ENCODE measurements at regions not wholly inside any gene's neighbourhood (a gene's known extent, or its start where the extent isn't known, plus 50 kb on each side); places are given as distances from the start of the nearest gene placed in this dataset.

- ChIA-PET POLR2A (ENCODE audit: unreplicated experiment) (no interaction called here), CTCF (no interaction called here)
- Histone ChIP-seq H3K79me2 (ENCODE audit: low read length) (no peaks in the 10 kb centered on the region), H4K20me1 (ENCODE audit: low read length) (no peaks in the 10 kb centered on the region), H3F3A (ENCODE audit: low read length, unreplicated experiment) (no peaks in the 10 kb centered on the region), H3K9me3 (ENCODE audit: low read length) (no peaks in the 10 kb centered on the region), H3K4me1 (ENCODE audit: insufficient read depth, low read length) (no peaks in the 10 kb centered on the region), H3K4me2 (ENCODE audit: low read length) (no peak overlapping the region), H2AFZ (ENCODE audit: low read length) (no peak overlapping the region), H3K27me3 (ENCODE audit: low read length) (no peaks in the 10 kb centered on the region), H3K4me3 (ENCODE audit: low read length) (no peak overlapping the region), H3K9ac (ENCODE audit: low read length) (no peak overlapping the region), H3K9me2 (replicated peaks; ENCODE audit: low read length) (no peaks in the 10 kb centered on the region), H3K27ac (ENCODE audit: low read length) (no peak overlapping the region), H3K36me3 (ENCODE audit: low read depth, low read length) (no peaks in the 10 kb centered on the region)
- ATAC-seq (no peak), DNase-seq (no peak)
- intact Hi-C loops (cut with micrococcal nuclease) = no loop called here
- no peak for TF ChIP-seq CTCF (conservative IDR thresholded peaks at IDR 0.05; ENCODE audit: low read depth, low read length)
- no TSS peak for BruUV-seq (replicated peaks)
These were observed 224.6 kb downstream of the FBXO8 start for GRCh38 chr4:174058846-174059245.

- no peak overlapping the region for H3K4me2 ChIP-seq (ENCODE audit: low read length)
- no peaks in the 10 kb centered on the region for H3F3A ChIP-seq (ENCODE audit: low read length, unreplicated experiment)
- intact Hi-C loops (cut with micrococcal nuclease) = no loop called here
- no peaks in the 10 kb centered on the region for H4K20me1 ChIP-seq (ENCODE audit: low read length)
- H3K9ac ChIP-seq (ENCODE audit: low read length) = no peak overlapping the region
- no peaks in the 10 kb centered on the region for H3K27me3 ChIP-seq (ENCODE audit: low read length)
- no peak overlapping the region for H3K27ac ChIP-seq (ENCODE audit: low read length)
- BruUV-seq (replicated peaks) = no TSS peak
- POLR2A ChIA-PET (ENCODE audit: unreplicated experiment) = no interaction called here
- H3K4me1 ChIP-seq (ENCODE audit: insufficient read depth, low read length) = no peaks in the 10 kb centered on the region
- H3K79me2 ChIP-seq (ENCODE audit: low read length) = no peaks in the 10 kb centered on the region
- ATAC-seq = no peak
- CTCF ChIA-PET = no interaction called here
- DNase-seq = no peak
- TF ChIP-seq CTCF (conservative IDR thresholded peaks at IDR 0.05; ENCODE audit: low read depth, low read length) (no peak), EZH2 (IDR thresholded peaks at IDR 0.05; ENCODE audit: low read length, unreplicated experiment) (no peak), EZH2phosphoT487 (IDR thresholded peaks at IDR 0.05; ENCODE audit: borderline replicate concordance, low read length) (no peak)
- no peak overlapping the region for H3K4me3 ChIP-seq (ENCODE audit: low read length)
- H3K9me2 ChIP-seq (replicated peaks; ENCODE audit: low read length) = no peaks in the 10 kb centered on the region
- no peak overlapping the region for H2AFZ ChIP-seq (ENCODE audit: low read length)
- H3K9me3 ChIP-seq (ENCODE audit: low read length) = no peaks in the 10 kb centered on the region
- no peaks in the 10 kb centered on the region for H3K36me3 ChIP-seq (ENCODE audit: low read depth, low read length)
These were observed 226.5 kb downstream of the FBXO8 start for GRCh38 chr4:174056959-174057358.

DNA sequence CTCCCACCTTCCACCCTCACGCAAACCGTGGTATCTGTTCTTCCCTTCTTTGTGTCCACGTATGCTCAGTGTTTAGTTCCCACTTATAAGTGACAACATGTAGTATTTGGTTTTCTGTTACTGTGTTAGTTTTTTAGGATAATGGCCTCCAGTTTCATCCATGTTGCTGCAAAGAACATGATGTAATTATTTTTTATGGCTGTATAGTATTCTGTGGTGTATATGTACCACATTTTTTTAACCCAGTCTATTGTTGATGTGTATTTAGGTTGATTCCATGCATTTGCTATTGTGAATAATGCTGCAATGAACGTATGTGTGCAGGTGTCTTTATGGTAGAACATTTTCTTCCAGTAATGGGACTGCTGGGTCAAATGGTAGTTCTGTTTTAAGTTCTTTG, 228.1 kb downstream of the FBXO8 start:
- intact Hi-C loops (cut with micrococcal nuclease) = no loop called here
- no TSS peak for BruUV-seq (replicated peaks)

More for the DNA sequence above, 228.1 kb downstream of the FBXO8 start:
- DNase-seq (no peak), ATAC-seq (no peak)
- no peak overlapping the region for H3K27ac ChIP-seq (ENCODE audit: low read length)
- H3K4me3 ChIP-seq (ENCODE audit: low read length) = no peak overlapping the region
- no peaks in the 10 kb centered on the region for H3K79me2 ChIP-seq (ENCODE audit: low read length)
- no peaks in the 10 kb centered on the region for H3K9me3 ChIP-seq (ENCODE audit: low read length)
- ChIA-PET POLR2A (ENCODE audit: unreplicated experiment) (no interaction called here), CTCF (no interaction called here)
- no peaks in the 10 kb centered on the region for H3K27me3 ChIP-seq (ENCODE audit: low read length)
- H3F3A ChIP-seq (ENCODE audit: low read length, unreplicated experiment) = no peaks in the 10 kb centered on the region
- H3K9ac ChIP-seq (ENCODE audit: low read length) = no peak overlapping the region
- TF ChIP-seq EZH2phosphoT487 (IDR thresholded peaks at IDR 0.05; ENCODE audit: borderline replicate concordance, low read length) (no peak), EZH2 (IDR thresholded peaks at IDR 0.05; ENCODE audit: low read length, unreplicated experiment) (no peak), CTCF (conservative IDR thresholded peaks at IDR 0.05; ENCODE audit: low read depth, low read length) (no peak)
- no peaks in the 10 kb centered on the region for H4K20me1 ChIP-seq (ENCODE audit: low read length)
- H3K36me3 ChIP-seq (ENCODE audit: low read depth, low read length) = no peaks in the 10 kb centered on the region
- H3K4me1 ChIP-seq (ENCODE audit: insufficient read depth, low read length) = no peaks in the 10 kb centered on the region
- H3K4me2 ChIP-seq (ENCODE audit: low read length) = no peak overlapping the region
- H3K9me2 ChIP-seq (replicated peaks; ENCODE audit: low read length) = no peaks in the 10 kb centered on the region
- no peak overlapping the region for H2AFZ ChIP-seq (ENCODE audit: low read length)

Measured in PC-3 (cell line).